ENCODE measurements at regions not wholly inside any gene's neighbourhood (a gene's known extent, or its start where the extent isn't known, plus 50 kb on each side); places are given as distances from the start of the nearest gene placed in this dataset.
A peak's percentile ranks its signal among the peaks of the same experiment; 100 is the strongest.

DNA sequence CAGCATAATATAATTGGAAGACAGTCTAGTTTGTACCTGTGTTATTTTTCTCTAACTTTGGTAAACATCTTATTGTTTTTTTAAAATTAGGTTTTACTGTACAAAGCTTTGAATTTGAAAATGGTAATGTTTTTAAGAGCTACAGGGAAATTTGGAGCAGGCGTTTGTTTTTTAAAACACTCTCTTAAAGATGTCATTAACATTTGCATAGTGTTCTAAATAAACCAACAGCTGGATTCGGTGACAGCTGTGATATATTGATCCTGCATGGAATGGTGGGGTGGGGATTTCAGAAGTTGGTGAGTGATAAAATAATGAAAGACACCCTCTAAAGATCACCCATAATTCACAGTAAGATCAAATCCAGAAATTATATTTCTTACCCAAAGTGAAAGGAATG is 97.9 kb upstream of the PRL start:
- DNase-seq (ENCODE audit: extremely low read depth, low read depth, low spot score): no peak

DNA sequence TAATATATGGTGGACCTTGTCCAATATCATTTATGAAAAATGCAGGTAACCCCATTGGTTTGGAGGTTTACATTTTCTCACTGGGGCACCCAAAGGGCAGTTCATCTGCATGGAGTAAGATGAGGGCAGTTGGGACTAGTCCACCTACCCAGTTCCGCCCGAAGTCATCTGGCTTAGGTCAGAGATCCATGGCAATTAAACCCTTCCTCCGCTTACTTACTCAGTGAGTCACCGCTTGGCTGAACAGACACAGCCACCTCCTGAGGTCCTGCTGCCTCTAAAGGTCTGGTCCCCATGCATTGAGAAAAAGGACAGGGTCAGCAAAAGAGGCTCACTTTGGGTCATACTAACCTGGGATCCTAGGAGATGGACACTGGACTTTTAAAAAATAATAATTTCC is 102.9 kb upstream of the PRL start:
- DNase-seq (ENCODE audit: extremely low read depth, low read depth, low spot score): no peak

DNA sequence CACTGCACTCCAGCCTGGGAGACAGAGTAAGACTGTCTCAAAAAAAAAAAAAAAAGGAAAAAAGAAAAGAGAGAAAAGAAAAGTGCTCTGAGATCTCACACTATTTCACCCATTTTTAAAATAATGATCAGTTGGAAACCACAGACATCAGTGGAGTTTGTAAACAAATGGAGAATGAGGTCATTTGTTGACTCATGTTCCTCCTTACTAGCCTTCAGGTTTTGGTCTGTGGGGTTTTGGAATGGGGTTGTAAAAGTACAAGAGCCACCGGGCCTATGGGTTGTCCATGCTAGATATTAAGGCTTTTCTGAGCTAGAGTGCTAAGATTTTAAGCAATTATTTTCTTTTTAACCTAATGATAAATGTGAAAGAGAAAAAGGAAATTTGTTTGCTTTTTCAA is 104.4 kb upstream of the PRL start:
- DNase-seq (ENCODE audit: extremely low read depth, low read depth, low spot score): no peak

DNA sequence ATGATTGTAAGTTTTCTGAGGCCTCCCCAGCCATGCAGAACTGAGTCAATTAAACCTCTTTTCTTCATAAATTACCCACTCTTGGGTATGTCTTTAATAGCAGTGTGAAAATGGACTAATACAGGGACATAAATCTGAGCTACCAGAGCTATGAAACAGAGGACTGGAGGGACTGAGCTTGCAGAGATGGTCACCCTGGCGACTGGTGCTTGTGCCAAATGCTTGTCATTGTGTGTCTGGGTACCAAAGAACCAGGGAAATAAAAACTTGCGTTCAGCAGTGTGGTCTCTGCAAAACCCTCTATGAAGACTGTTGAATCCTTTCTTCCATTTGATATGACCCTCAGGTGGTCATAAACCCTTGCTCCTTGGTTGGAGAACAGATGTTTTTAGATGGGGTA is 105.1 kb upstream of the PRL start:
- DNase-seq (ENCODE audit: extremely low read depth, low read depth, low spot score): no peak

DNA sequence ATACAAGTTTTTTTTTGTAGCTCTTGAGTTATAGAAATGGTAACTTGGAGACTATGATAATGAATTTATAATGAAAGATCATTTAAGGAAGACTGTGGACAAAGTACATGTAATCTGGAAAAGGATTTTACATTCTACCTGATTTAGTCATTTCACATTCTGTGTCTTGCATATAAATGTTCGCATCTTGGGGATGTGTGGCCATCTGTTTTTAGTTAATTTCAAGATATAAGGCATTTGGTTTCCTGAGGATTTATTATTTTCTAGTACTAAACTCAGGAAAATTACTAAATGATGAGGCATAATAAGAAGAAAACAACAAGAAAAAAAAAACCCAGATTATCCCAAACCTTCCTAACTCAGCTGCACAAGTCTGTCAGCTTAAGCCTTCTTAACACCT is 112.7 kb upstream of the PRL start:
- no peak for DNase-seq (ENCODE audit: extremely low read depth, low read depth, low spot score)

DNA sequence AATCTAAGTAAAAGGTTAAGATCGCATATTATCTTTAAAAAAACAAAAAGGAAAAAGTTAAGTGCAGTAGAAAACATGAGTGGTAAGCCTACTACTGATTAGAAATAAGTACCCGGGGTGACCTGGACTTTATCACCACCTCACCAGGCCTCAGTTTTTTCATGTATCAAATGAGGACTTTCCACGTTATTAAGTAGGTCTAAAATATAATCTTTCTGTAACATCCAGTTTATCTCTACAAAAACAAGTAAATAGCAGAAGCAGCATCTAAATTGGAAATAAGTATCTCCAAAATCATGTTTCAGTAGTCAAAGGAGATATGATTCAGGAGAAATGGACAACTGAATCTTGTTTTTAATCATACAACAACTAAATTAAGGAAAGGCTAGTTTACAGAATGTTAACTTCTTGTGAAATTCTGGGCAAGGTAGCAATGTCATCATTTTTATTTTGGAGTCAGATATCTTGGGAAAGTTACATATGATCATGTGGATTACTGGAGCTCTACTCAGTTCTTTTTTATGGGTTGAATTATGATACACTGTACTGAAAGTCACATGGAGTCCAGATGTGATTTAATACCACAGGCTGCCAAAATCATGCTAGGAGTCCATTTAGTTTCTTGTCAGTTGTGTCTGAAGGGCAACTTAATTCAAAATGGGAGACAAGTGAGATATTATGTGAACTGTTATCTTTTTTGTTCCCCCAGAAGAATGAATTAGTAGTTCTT is 114.7 kb upstream of the PRL start:
- DNase-seq (ENCODE audit: extremely low read depth, low read depth, low spot score): no peak

DNA sequence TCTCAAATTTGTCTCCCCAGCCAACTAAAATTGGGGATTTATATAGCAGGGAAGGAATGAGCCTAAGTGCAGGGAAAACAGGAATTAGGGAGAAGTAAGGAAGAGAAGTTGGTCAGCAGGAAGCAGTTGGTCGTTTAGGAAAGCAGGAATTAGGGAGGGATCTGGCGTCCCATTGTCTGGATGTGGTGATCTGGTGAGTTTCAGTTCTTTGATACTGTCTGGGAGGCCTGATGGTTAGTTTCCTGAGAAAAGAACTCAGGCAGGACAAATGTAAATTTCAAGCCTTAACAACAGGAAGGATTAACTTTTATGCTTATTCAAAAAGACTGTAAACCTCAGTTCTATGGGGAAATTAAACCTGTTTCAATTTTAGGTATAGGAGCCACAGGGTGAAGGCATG is 116.2 kb upstream of the PRL start:
- no peak for DNase-seq (ENCODE audit: extremely low read depth, low read depth, low spot score)

DNA sequence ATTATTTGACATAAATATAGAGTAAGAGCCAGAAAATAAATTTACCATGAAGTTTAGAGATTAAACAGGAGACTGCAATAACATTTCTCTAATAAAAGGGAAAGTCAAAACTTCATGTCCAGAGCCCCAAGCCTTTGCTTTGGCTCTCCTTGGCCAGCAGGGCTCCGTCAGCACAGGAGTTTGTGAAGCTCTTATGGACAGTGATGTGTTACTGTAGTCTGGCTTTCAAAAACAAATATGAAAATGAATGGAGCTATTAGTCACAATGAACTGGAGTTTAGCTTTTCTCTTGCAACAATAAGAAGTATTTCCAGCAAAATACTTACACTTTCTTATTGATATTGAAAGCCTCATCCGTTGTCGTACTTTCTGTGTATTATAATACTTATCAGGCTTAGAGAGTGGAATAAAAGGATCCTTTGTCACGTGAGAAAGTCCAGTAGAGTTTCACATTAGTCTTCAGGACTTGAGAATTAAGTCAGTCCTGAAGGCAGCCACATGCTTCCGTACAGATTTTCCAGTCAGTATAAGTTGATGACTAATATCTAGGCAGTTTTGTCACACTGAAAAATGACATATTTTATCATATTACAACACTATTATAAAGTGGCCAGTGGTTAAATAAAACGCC is 117.0 kb upstream of the PRL start:
- DNase-seq (ENCODE audit: extremely low read depth, low read depth, low spot score): no peak

DNA sequence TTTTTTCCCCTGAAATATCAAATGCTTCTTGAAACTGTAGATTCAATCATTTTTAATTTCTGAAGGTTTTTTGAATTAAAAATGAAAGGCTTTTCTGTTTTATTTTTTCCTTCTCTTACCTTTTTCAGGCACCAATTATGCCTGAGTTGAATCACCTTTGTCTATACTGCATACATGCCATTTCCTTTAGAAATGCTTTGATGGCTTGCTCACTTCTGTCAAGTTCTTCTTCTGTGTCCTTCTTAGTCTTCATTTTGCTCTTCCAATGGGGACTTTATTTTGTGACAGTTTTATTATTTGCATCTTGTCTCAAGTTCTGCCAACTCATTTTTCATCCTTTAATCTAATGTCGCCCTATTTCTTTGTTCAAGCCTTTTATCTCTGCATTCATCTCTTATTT is 121.9 kb upstream of the PRL start:
- DNase-seq (ENCODE audit: extremely low read depth, low read depth, low spot score): no peak

DNA sequence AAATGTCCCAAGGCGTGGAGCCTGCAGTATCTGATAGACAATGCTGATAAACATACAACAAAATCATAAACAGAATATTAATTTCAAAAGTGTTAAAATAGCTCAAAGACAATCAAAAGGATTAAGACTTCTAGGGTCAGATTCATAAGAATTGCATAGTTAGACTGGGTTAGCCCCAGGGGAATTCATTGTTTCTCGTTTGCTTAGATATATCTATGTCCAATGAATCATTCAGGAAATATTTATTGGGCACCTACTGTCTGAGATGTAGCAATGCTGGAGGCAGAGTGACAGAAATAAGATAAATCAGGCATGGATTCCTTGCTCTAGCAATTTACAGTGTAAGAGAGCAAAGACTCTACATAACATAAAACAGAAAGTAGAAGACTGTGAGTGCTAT is 124.4 kb upstream of the PRL start:
- no peak for DNase-seq (ENCODE audit: extremely low read depth, low read depth, low spot score)

DNA sequence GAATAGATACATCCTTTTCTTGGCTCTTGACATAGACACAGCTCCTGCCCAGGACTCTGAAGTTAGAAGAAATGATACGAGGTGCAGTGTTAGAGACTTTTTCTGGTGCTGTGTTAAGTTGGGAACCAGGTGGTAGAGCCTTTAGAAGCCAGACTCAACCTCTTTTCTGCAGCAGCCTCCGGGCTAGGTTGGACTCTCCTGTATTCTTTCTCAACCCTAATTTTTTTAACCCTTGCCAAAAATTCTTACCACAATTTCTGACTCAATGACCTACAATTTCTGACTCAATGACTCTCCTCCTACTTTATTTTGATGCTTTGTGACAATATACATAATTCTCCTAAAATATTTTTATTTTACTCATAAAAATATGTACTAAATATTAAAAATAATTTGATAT is 127.4 kb upstream of the PRL start:
- DNase-seq (ENCODE audit: extremely low read depth, low read depth, low spot score): no peak

DNA sequence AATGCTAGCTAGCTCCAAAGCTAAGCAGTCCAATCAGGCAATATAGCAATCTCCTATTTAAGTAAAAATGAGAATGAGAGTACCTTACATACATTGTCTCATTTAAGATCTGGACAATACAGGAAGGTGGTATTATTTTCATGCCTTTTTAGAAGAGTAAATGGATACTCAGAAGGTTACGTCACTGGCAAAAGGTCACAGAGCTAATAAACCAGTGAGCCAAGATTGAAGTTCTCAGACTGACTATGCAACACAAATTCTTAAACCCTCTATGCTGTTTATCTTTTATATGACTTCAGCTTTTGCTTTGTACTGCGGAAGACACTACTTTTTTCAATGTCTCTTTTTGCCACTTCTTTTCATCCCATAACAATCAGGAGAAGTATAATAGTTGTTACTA is 135.2 kb upstream of the PRL start:
- DNase-seq (ENCODE audit: extremely low read depth, low read depth, low spot score): no peak

DNA sequence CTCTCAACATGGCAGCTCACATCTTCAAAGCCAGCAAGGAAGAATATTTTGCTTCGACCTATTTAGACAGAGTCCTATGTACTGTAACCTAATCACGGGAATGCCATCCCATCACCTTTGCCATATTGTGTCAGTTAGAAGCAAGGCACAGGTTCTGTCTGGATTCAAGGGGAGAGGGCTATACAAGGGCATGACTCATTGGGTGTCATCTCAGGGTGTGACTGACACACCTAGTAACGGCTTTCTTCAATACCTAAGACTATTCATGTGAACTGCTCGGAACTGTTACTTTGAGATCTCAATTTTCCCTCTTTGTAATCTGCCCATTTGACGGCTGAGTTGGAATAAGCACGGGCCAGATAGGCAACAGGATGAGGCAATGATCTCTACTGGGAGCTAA is 135.6 kb upstream of the HDGFL1 start:
- no peak for DNase-seq (ENCODE audit: extremely low read depth, low read depth, low spot score)

DNA sequence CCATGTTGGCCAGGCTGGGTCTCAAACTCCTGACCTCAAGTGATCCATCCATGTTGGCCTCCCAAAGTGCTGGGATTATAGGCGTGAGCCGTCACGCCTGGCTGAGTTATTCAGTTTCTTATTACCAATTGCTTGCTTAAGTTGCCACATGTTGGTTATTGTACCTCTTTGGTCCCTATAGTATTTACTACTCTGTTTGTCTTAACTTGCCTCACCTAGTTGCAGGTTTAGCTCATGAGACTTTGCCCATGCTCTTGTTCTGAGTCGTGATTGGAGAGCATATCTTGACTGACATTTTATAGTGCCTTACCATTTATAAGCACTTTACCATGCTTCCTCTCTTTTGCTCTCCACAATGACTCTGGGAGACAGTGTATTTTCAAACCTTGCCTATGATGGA is 134.2 kb upstream of the HDGFL1 start:
- DNase-seq (ENCODE audit: extremely low read depth, low read depth, low spot score): no peak

DNA sequence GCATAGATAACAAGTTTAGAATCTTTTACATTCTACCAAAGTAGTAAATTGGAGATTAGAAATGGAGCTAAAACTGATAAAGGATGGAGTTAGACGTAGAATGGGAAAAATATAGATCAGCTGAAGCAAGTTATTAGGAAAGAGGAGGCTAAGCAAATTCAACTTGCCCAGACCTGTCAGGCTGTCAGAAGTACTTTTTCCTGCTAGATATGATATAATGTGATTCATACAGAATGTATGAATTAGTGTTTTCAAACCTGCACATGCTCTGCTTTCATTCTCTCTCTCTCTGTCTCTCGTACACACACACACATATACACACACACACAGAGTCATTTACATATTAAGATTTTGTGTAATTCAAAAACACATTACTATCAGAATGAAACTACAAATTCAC is 133.2 kb upstream of the HDGFL1 start:
- DNase-seq (ENCODE audit: extremely low read depth, low read depth, low spot score): no peak

DNA sequence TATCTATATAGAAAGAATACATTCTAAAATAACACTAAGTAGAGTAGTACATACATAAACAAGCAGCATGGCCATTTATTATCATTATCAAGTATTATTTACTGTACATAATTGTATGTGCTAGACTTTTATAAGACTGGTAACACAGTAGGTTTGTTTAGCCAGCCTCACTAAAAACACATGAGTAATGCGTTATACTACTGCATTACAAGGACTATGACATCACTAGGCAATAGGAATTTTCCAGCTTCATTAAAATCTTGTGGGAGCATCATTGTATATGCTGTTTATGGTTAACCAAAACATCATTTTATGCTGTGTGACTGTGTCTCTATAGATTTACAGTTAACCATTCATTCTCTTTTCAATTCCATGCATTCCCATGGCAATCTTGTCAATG is 131.7 kb upstream of the HDGFL1 start:
- no peak for DNase-seq (ENCODE audit: extremely low read depth, low read depth, low spot score)

DNA sequence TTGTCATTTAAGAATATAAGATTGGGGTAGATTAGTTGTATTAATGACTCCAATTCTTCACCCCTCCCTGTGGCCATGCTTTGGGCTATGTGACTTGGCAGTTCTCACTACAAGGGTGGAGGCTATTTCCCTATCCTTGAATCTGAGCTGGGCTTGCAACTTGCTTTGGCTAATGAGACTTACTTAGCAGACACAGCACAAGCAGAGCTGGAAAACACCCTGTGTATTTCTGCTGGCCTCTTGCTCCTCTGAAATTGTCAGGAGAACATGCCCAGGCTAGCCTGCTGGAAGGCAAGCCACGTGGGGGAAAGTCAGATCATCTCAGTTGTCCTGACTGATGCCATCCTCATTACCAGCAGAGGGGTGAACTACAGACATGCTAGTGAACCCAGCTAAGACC is 126.5 kb upstream of the HDGFL1 start:
- DNase-seq (ENCODE audit: extremely low read depth, low read depth, low spot score): no peak

DNA sequence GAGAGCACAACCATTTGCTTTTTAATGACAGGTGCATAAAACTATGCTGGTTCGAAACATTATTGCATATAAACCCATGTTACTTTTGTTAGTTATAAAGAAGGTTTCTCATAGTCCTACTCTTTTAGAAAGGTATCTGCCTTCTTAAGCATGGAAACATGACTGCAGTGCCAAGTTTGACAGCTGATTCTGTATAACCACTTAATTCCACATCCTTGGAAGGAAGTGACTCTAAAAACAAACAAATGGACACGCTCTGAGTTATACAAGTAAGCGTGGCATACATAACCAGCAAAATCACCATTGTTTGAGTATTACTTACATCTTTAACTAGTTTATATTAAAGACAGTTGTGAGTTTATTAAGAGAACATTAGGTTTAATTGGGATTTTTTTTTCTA is 125.0 kb upstream of the HDGFL1 start:
- peak; percentile 77 for DNase-seq (ENCODE audit: extremely low read depth, low read depth, low spot score)

DNA sequence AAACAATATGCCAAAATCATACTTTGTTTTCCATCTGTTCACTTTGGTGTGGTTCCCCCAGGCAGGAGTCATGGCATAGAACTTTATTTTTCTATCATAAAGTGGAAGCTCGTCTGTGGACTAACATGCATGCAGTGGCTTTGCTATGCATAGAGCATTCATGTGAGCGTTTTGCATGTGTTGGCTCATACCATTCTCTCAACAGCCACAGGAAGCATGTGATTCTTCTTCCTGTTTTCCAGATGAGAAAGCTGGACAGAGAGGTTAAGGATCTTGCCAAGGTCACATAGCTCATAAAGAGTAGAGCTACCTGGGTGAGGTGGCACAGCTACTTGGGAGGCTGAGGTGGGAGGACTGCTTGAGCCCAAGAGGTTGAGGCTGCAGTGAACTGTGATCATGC is 123.4 kb upstream of the HDGFL1 start:
- no peak for DNase-seq (ENCODE audit: extremely low read depth, low read depth, low spot score)

DNA sequence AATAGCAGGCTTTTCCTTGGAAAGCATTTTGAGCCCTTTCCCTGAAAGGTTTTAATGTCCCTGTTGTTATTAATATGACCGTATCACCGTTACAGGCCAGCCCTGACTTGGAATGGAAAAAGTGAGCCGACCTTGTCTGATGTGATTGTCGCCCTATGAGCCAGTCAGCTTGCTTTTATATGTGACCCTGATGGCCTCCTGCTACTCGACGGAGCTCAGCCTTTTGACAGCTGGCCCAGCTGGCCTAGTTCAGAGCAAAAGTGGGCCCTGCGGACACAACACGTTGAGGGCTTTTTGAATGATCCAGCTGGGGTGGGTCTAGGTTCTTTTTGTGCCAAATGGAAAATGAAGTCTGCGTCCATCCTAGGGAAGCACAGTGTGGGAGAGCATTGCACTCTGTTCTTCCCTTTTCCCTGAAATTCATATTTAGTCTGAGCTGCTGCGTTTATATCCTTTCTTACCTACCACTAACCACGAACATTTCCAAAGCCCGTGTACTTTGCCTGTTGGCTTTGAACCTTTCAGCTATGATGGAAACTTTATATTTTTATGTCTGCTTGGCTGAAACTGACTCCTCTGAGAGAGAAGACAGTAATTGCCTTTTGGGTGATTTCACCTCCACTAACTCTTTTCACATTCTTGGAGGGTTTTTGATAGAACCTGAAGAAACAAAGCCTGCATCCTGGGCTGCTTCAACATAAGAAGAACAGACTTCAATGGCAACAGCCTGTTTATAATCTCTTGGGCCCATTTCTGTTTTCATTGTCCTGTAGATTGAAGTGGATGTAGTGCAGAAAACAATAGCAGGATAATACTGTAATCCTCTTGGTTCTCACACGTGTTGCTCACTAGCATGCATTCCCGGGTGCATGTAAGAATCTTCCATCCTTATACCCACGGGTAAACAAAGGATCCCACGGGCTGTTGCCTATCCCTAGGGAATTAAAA is 121.8 kb upstream of the HDGFL1 start:
- no peak for DNase-seq (ENCODE audit: extremely low read depth, low read depth, low spot score)

DNA sequence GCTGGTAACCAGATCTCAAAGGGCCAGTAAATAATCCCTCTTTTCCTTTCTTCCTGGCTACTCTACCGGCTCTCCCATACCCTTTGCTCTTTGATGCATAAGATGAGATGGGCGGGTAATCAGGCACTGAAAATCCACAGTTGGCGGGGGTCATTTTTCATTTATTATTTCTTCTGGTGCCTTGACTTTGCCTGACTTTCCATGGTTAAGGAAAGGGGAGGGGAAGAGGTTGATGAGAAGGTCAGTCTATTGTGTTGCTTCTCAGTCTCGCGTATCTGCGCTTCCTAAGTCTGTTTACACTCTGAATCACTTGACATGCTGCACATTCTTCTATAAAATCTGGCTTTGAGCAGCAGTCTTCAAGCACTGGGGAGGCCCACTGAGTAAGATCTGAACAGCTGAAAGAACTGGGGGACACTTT is 121.1 kb upstream of the HDGFL1 start:
- DNase-seq (ENCODE audit: extremely low read depth, low read depth, low spot score): peak; percentile 93

DNA sequence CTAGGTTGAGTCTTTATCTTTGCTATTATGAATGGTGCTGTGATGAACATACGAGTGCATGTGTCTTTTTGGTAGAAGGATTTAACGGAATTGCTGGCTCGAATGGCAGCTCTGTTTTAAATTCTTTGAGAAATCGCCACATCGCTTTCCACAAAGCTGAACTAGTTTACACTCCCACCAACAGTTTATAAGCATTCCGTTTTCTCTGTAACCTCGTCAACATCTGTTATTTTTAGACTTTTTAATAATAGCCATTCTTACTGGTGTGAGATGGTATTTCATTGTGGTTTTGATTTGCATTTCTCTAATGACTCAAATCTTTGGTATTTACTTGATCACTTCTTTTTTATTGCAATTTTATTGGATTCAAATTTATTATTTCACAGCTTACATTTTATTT is 117.4 kb upstream of the HDGFL1 start:
- DNase-seq (ENCODE audit: extremely low read depth, low read depth, low spot score): no peak

Measured in glomerular endothelial cell (primary cell).